ENCODE measurements at regions not wholly inside any gene's neighbourhood (a gene's known extent, or its start where the extent isn't known, plus 50 kb on each side); places are given as distances from the start of the nearest gene placed in this dataset.

DNA sequence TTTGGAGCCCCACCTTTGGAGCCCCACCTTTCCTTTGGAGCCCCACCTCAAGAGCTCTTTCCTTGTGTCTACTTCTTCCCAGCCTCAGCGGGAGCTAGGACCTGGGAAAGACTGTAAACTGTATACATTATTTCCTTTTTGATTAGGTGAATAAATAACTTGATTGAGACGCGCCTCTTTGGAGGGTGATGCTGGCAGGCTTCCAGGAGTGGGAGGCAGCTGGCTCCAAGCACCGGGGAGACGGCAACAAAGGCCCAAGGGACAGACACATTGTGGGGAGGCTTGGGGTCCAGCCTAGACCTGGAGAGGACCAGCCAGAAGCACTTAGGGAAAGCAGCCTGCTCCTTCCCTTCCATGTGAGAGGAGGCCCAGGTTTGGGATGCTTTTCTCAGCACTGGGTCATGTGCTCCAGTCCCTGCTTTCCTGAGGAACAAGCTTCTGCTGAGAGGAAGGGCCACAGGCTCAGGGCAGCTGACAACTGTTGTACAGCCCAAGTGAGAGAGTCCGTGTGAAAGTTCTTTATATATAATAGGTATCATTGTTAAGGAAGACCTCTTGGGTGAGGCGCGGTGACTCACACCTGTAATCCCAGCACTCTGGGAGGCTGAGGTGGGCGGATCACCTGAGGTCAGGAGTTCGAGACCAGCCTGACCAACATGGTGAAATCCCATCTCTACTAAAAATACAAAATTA lies 297.2 kb upstream of the SLC14A2 start:
- no peak overlapping the region for H3K9ac ChIP-seq (ENCODE audit: control insufficient read depth, insufficient read depth, low read length)
- no peaks in the 10 kb centered on the region for H3K9me3 ChIP-seq (replicated peaks; ENCODE audit: control insufficient read depth, insufficient read depth, low read length)
- H3K4me1 ChIP-seq (ENCODE audit: control insufficient read depth, insufficient read depth, low read length): no peaks in the 10 kb centered on the region
- DNase-seq (ENCODE audit: low read depth, low spot score): no peak
- SMC1A ChIA-PET (ENCODE audit: uncharacterized antibody, unreplicated experiment): no interaction called here
- FAIRE-seq: no peak
- in situ Hi-C loops (cut with MboI) (no loop called here), intact Hi-C loops (cut with micrococcal nuclease; ENCODE audit: unreplicated experiment) (no loop called here)
- H3K4me3 ChIP-seq: no peak overlapping the region
- no peak overlapping the region for H2AFZ ChIP-seq (ENCODE audit: control insufficient read depth, low read depth, low read length)
- no peaks in the 10 kb centered on the region for H3K36me3 ChIP-seq (ENCODE audit: control insufficient read depth in 2 of 2, insufficient read depth in 2 of 2, low read length in 1 of 2)
- no peak overlapping the region for H3K27ac ChIP-seq (ENCODE audit: control insufficient read depth, insufficient read depth)
- no peak overlapping the region for H3K4me2 ChIP-seq (ENCODE audit: control insufficient read depth, insufficient read depth)
- H3K79me2 ChIP-seq (ENCODE audit: control insufficient read depth, insufficient read depth, low read length): no peaks in the 10 kb centered on the region
- H4K20me1 ChIP-seq (ENCODE audit: control insufficient read depth, insufficient read depth): no peaks in the 10 kb centered on the region
- no peak for ATAC-seq
- WGBS (ENCODE audit: insufficient coverage, insufficient replicate concordance, low lambda C conversion rate, missing lambda C conversion rate): 50% methylated on average over 10 of the region's 10 CpGs
- no peaks in the 10 kb centered on the region; a peak in 1 of 4 replicates for H3K27me3 ChIP-seq (replicated peaks in 1 of 2; ENCODE audit: control insufficient read depth in 2 of 2, insufficient read depth in 2 of 2, low read length in 1 of 2)
- CTCF ChIA-PET: interaction anchor here (0.6 kb wide), 1 partner anchor 1651 kb away, joined by 3 read pairs; no protein-coding TSS in a partner anchor
- RAD21 ChIA-PET (ENCODE audit: unreplicated experiment): no interaction called here
- BruUV-seq (replicated peaks): no TSS peak
- POLR2A ChIA-PET: no interaction called here
- TF ChIP-seq TARDBP (IDR thresholded peaks at IDR 0.05; ENCODE audit: borderline replicate concordance): no peak
- TF ChIP-seq EGR1 (IDR thresholded peaks at IDR 0.05; ENCODE audit: borderline replicate concordance in 1 of 2, low read depth in 2 of 2, low read length in 2 of 2): no peak
- no peak for TF ChIP-seq IRF5 (IDR thresholded peaks at IDR 0.05; ENCODE audit: borderline replicate concordance)
- no peak for TF ChIP-seq PBX3 (IDR thresholded peaks at IDR 0.05; ENCODE audit: insufficient replicate concordance, low read depth, low read length)
- TF ChIP-seq TCF7 (IDR thresholded peaks at IDR 0.05; ENCODE audit: borderline replicate concordance): no peak
- no peak for TF ChIP-seq NR2C1 (IDR thresholded peaks at IDR 0.05)
- no peak for TF ChIP-seq HDAC2 (IDR thresholded peaks at IDR 0.05)
- TF ChIP-seq JUND (IDR thresholded peaks at IDR 0.05; ENCODE audit: low read depth, low read length): no peak
- TF ChIP-seq, protein P1, sequence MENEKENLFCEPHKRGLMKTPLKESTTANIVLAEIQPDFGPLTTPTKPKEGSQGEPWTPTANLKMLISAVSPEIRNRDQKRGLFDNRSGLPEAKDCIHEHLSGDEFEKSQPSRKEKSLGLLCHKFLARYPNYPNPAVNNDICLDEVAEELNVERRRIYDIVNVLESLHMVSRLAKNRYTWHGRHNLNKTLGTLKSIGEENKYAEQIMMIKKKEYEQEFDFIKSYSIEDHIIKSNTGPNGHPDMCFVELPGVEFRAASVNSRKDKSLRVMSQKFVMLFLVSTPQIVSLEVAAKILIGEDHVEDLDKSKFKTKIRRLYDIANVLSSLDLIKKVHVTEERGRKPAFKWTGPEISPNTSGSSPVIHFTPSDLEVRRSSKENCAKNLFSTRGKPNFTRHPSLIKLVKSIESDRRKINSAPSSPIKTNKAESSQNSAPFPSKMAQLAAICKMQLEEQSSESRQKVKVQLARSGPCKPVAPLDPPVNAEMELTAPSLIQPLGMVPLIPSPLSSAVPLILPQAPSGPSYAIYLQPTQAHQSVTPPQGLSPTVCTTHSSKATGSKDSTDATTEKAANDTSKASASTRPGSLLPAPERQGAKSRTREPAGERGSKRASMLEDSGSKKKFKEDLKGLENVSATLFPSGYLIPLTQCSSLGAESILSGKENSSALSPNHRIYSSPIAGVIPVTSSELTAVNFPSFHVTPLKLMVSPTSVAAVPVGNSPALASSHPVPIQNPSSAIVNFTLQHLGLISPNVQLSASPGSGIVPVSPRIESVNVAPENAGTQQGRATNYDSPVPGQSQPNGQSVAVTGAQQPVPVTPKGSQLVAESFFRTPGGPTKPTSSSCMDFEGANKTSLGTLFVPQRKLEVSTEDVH (IDR thresholded peaks at IDR 0.05; ENCODE audit: low read depth, partially characterized antibody): no peak
- no peak for TF ChIP-seq ZSCAN29 (IDR thresholded peaks at IDR 0.05)
- TF ChIP-seq MTA2 (IDR thresholded peaks at IDR 0.05; ENCODE audit: low read depth): no peak

Measured in GM12878 (cell line).